HG03108 (cell line): ENCODE measurements at regions not wholly inside any gene's neighbourhood (a gene's known extent, or its start where the extent isn't known, plus 50 kb on each side); places are given as distances from the start of the nearest gene placed in this dataset.
"Not testable (repeated sequence)": the region's sequence is repeated elsewhere in the genome, so short reads cannot be mapped to it uniquely, and the experiment has no call there.

ENCODE experiments used
- ATAC-seq: cut with Tn5 transposase; IDR thresholded peaks from one replicate; pipeline ENCODE4 v1.9.1; 2021; ENCODE audit warnings: moderate library complexity; ENCODE audit not compliant: unreplicated experiment

GRCh38 chr17:15858082-15858481 is 86.8 kb upstream of the ADORA2B start:
- not testable (repeated sequence) for ATAC-seq

GRCh38 chr17:15860774-15861173 is 84.2 kb upstream of the ADORA2B start:
- not testable (repeated sequence) for ATAC-seq

DNA sequence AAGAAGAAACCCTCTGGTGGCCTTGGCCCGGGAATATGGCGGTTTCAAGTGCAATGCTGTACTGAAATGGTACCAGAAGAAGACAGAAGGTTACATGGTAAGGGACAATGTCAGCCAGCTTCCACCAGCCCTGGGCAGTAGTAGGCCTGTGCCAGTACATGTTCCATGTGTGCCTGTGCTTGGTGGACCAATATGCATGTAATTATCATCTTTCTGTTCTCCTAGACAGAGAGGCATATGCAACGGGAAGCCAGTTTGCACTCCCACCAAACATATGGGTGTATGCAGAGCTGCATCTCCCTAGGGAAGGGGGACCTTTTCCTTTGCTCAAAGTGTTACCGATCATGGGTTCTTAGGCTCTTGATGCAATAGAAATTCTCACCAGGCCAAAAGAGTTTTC is 80.9 kb upstream of the ADORA2B start:
- ATAC-seq, result not testable (repeated sequence)

- not testable (repeated sequence) for ATAC-seq
These were observed 80.5 kb upstream of the ADORA2B start for GRCh38 chr17:15864472-15864871.

DNA sequence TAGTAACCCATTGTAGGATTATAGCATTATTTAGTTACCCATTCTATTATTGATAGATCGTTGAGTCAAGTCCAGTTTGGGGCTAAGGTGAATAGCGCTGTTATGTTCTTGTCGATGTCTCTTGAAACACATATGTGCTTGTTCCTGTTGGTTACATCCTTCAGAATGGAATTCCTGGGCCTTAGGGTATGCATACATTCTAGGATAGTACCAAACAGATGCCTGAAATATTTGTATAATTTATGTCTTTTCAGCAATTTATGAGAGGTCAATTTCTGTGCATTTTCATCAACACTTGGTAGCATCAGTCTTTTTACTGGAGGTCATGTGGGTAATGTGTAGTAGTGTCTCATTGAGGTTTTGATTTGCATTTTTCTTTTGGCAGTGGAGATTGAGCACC is 78.9 kb upstream of the ADORA2B start:
- not testable (repeated sequence) for ATAC-seq

DNA sequence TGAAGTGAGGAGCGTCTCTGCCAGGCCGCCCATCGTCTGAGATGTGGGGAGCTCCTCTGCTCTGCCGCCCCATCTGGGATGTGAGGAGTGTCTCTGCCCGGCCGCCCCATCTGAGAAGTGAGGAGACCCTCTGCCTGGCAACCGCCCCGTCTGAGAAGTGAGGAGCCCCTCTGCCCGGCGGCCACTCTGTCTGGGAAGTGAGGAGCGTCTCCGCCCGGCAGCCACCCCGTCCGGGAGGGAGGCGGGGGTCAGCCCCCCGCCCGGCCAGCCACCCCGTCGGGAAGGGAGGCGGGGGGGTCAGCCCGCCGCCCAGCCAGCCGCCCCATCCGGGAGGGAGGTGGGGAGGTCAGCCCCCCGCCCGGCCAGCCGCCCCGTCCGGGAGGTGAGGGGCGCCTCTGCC is 77.6 kb upstream of the ADORA2B start:
- ATAC-seq, result not testable (repeated sequence)

DNA sequence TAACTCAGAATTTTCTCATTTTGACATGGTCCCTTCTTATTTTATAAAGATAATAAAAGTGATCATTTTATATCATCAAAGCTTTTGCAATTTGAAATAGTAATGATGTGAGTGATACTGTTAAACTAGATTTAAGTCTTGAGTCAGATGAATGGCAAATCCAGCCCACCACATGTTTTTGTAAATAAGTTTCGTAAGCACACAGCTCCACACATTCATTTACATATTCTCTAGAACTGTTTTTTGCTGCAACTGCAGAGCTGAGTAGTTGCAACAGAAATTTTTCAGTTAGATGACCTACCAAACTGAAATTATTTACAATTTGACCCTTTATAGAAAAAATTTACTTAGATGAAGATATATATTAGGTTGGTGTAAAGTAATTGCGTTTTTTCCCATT is 75.1 kb upstream of the ADORA2B start:
- ATAC-seq, result not testable (repeated sequence)

DNA sequence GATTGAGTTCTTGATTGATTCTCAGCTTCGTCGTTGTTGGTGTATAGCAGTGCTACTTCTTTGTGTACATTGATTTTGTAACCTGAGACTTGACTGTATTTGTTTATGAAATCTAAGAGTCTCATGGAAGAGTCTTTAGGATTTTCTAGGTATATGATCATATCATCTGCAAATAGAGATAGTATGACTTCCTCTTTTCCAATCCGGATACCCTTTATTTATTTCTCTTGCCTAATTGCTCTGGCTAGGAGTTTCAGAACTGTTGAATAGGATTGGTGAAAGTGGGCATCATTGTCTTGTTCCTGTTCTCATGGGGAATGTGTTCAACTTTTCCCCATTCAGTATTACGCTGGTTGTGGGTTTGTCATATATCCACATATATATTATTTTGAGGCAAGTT is 72.3 kb upstream of the ADORA2B start:
- not testable (repeated sequence) for ATAC-seq

DNA sequence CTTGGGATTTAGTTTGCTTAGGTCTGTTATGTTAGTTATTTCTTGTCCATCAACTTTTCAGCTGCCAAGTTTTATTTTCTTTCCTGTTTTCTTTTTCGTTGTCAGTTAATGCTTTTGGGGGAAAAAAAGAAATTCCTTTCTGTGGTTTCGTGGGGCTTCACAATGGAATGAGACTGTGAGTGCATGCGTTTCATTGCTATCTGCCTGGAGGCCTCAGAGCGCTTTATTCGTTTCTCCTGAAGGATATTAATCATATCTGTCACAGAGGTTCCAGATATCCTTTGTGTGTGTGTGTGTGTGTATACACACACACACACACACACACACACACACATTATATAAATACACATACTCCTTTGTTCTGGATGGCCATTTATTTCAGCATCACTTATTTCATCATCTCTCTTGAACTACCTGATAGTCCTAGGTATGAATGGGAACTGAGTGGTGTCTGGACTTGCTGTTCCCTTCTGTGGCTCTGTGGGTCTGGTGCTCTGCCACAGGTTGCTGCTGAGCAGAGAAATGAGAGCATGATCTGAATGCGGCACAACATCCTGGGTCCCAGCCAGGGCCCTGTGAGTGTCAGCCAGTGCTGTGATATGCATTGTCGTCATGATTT is 66.9 kb upstream of the ADORA2B start:
- ATAC-seq, result not testable (repeated sequence)

GRCh38 chr17:15882058-15882720 is 62.7 kb upstream of the ADORA2B start:
- no peak for ATAC-seq

DNA sequence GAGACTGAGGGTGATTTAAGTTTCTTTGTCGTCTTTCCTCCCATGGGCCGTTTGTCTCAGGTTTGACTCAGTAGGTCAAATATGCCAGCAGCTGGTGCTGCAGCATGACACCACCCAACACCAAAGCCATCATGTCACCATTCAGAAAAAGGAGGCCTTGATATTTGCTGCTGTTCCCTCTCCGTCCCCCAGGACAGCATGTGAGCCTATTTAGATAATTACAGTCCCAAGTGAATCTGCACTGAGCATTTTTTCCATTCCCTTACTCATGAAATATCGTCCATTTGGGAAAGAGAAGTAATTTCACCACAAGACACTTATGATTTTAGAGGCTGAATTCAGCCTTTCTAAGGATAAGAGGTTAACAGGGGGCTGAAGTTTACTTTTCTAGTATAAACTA is 62.2 kb upstream of the ADORA2B start:
- ATAC-seq, result no peak

GRCh38 chr17:15883617-15884111 is 61.3 kb upstream of the ADORA2B start:
- no peak for ATAC-seq

DNA sequence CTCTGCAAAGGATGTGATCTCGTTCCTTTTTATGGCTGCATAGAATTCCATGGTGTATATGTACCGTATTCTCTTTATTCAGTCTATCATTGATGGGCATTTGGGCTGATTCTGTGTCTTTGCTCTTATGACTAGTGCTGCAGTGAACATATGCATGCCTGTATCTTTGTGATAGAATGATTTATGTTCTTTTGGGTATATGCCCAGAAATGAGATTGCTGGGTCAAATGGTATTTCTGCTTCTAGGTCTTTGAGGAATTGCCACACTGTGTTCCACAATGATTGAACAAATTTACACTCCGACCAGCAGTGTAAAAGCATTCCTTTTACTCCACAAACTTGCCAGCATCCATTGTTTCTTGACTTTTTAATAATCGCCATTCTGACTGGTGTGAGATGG is 60.2 kb upstream of the ADORA2B start:
- no peak for ATAC-seq

GRCh38 chr17:15885770-15886169 is 59.2 kb upstream of the ADORA2B start:
- no peak for ATAC-seq

GRCh38 chr17:15886221-15886620 is 58.7 kb upstream of the ADORA2B start:
- ATAC-seq, result no peak

GRCh38 chr17:15886804-15887203 is 58.1 kb upstream of the ADORA2B start:
- no peak for ATAC-seq

DNA sequence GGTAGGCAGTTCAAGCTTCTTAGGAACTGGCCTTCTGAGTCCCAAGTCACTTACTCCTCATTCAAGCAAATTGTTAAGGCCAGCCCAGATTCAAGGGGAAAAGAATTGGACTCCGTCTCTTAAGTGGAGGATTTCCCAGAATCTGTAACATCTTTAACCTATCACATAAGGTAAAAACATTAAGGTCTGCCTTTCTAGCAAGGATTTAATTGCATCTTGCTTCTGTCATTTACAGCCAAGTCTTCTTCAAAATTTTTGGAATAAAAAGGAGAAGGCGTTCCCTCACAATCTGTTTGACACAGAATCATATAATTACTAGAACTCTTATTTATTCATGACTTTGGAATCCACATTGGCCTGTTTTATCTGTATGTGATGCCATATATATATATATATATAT is 56.5 kb upstream of the ADORA2B start:
- ATAC-seq, result no peak

DNA sequence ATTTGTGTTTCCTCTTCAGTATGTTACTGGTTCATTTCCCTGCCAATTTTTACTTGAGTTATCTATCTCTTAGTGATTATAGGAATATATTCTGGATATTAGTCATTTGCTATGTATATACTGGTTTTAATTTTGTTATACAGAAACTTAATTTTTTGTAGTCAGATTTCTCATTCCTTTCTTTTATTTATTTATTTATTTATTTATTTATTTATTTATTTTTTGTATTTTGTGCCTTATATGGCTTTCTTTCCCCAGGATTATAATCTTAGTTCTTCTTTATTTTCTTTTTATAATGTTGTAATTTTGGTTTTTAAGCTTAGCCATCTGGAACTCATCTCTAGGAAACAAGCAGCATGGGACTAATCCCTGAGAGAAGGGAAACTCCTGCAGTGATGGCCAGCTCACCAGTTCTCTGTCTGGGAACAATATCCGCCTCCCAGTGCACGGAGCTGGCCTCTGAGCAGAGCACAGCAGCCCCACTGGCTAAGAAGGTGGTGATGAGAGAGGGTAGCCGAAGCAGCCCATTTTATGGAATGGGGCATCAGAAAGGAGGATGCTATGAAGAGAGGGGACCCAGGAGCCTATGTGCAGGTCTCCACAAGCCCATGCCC is 54.5 kb upstream of the ADORA2B start:
- no peak for ATAC-seq

GRCh38 chr17:15891318-15891717 is 53.6 kb upstream of the ADORA2B start:
- no peak for ATAC-seq

- ATAC-seq, result no peak
These were observed 52.7 kb upstream of the ADORA2B start for GRCh38 chr17:15892244-15892643.

- no peak for ATAC-seq
These were observed 51.9 kb upstream of the ADORA2B start for GRCh38 chr17:15892731-15893657.
